Erythroblast (primary cell): ENCODE measurements at regions not wholly inside any gene's neighbourhood (a gene's known extent, or its start where the extent isn't known, plus 50 kb on each side); places are given as distances from the start of the nearest gene placed in this dataset.

Experiments used
- GATA1 ChIP-seq: IDR thresholded peaks from 2 replicates; pipeline ENCODE4 v1.6.1; 2011; ENCODE audit warnings: low read depth, mild to moderate bottlenecking, control low read depth, low read length, moderate library complexity
- POLR2A ChIP-seq: IDR thresholded peaks from 2 replicates; pipeline ENCODE4 v1.6.1; 2011; ENCODE audit warnings: mild to moderate bottlenecking, low read length

- TF ChIP-seq POLR2A (no peak), GATA1 (no peak)
Measured at GRCh38 chr11:42498971-42499370, 812.8 kb upstream of the API5 start.
